Endothelial cell of umbilical vein (primary cell): ENCODE measurements at regions not wholly inside any gene's neighbourhood (a gene's known extent, or its start where the extent isn't known, plus 50 kb on each side); places are given as distances from the start of the nearest gene placed in this dataset.

Experiments used
- EZH2 ChIP-seq: IDR thresholded peaks from 2 replicates; pipeline ENCODE4 v1.6.1; 2012; ENCODE audit warnings: borderline replicate concordance, low read depth, mild to moderate bottlenecking, moderate library complexity, low read length, inconsistent platforms; ENCODE audit not compliant: severe bottlenecking
- MYC ChIP-seq: IDR thresholded peaks from one replicate; pipeline ENCODE4 v1.6.1; 2011; ENCODE audit warnings: mild to moderate bottlenecking, low read depth, low read length
- POLR2A ChIP-seq: IDR thresholded peaks from 2 replicates; pipeline ENCODE4 v1.6.1; 2012; ENCODE audit warnings: low read depth, mild to moderate bottlenecking, control low read depth, low read length
- TF ChIP-seq, protein P1 (sequence below): IDR thresholded peaks from 2 replicates; pipeline ENCODE4 v1.6.1; 2011; ENCODE audit not compliant: insufficient read depth, insufficient read length

GRCh38 chr13:99752373-99752772, 219.2 kb downstream of the ZIC5 start:
- no peak for TF ChIP-seq POLR2A
- TF ChIP-seq, protein P1, sequence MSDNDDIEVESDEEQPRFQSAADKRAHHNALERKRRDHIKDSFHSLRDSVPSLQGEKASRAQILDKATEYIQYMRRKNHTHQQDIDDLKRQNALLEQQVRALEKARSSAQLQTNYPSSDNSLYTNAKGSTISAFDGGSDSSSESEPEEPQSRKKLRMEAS, result no peak
- no peak for TF ChIP-seq EZH2
- no peak for TF ChIP-seq MYC
